Glutamatergic neuron (in vitro differentiated cells): ENCODE measurements at regions not wholly inside any gene's neighbourhood (a gene's known extent, or its start where the extent isn't known, plus 50 kb on each side); places are given as distances from the start of the nearest gene placed in this dataset.
A peak's percentile ranks its signal among the peaks of the same experiment; 100 is the strongest.

Experiments used
- DNase-seq: peaks from one replicate; pipeline ENCODE4 v3.0.0; 2022
- H3K27ac Mint-ChIP-seq: one replicate; pipeline ENCODE4 v1.8.0; 2020; ENCODE audit warnings: mild to moderate bottlenecking, mixed read lengths, inconsistent platforms; ENCODE audit not compliant: unreplicated experiment
- H3K27me3 Mint-ChIP-seq: one replicate; pipeline ENCODE4 v1.8.0; 2020; ENCODE audit warnings: mild to moderate bottlenecking, moderate library complexity, mixed read lengths, inconsistent platforms; ENCODE audit not compliant: unreplicated experiment
- H3K36me3 Mint-ChIP-seq: one replicate; pipeline ENCODE4 v1.8.0; 2020; ENCODE audit warnings: mild to moderate bottlenecking, mixed read lengths, inconsistent platforms; ENCODE audit not compliant: unreplicated experiment
- H3K4me1 Mint-ChIP-seq: one replicate; pipeline ENCODE4 v1.8.0; 2020; ENCODE audit warnings: mild to moderate bottlenecking, low read depth, mixed read lengths, inconsistent platforms; ENCODE audit not compliant: unreplicated experiment
- H3K4me3 Mint-ChIP-seq: one replicate; pipeline ENCODE4 v1.8.0; 2020; ENCODE audit warnings: mild to moderate bottlenecking, mixed read lengths, inconsistent platforms; ENCODE audit not compliant: unreplicated experiment
- H3K9me3 Mint-ChIP-seq: one replicate; pipeline ENCODE4 v1.8.0; 2020; ENCODE audit warnings: mild to moderate bottlenecking, moderate library complexity, mixed read lengths, inconsistent platforms; ENCODE audit not compliant: unreplicated experiment
- CTCF ChIP-seq: fragments of 200-600 bp; sonication (generic); IDR thresholded peaks from one replicate; pipeline ENCODE4 v1.5.0; 2021; ENCODE audit not compliant: partially characterized antibody, unreplicated experiment

GRCh38 chr3:117550766-117551165 is 841.2 kb downstream of the TUSC7 start:
- no peak overlapping the region for H3K4me3 Mint-ChIP-seq
- no peaks in the 10 kb centered on the region for H3K9me3 Mint-ChIP-seq
- DNase-seq: no peak
- no peak for TF ChIP-seq CTCF
- H3K27me3 Mint-ChIP-seq: no peaks in the 10 kb centered on the region
- H3K36me3 Mint-ChIP-seq: no peaks in the 10 kb centered on the region
- H3K27ac Mint-ChIP-seq: no peak overlapping the region
- no peaks in the 10 kb centered on the region for H3K4me1 Mint-ChIP-seq

GRCh38 chr3:117553461-117553860 is 843.9 kb downstream of the TUSC7 start:
- TF ChIP-seq CTCF: no peak

GRCh38 chr3:117556646-117557407 is 847.2 kb downstream of the TUSC7 start:
- Mint-ChIP-seq H3K27ac (peak overlapping the region; percentile 63), H3K27me3 (no peaks in the 10 kb centered on the region), H3K9me3 (peaks cover 2% of the 10 kb centered on the region)

More at GRCh38 chr3:117553461-117553860, 843.9 kb downstream of the TUSC7 start:
- Mint-ChIP-seq H3K27me3 (no peaks in the 10 kb centered on the region), H3K27ac (no peak overlapping the region), H3K4me3 (no peak overlapping the region), H3K36me3 (no peaks in the 10 kb centered on the region), H3K4me1 (peaks cover 7% of the 10 kb centered on the region), H3K9me3 (peaks cover 2% of the 10 kb centered on the region)
- DNase-seq: no peak

GRCh38 chr3:117557464-117558090 is 848.0 kb downstream of the TUSC7 start:
- Mint-ChIP-seq H3K27ac (no peak overlapping the region), H3K27me3 (no peaks in the 10 kb centered on the region), H3K9me3 (peaks cover 2% of the 10 kb centered on the region), H3K36me3 (no peaks in the 10 kb centered on the region), H3K4me1 (peaks cover 7% of the 10 kb centered on the region), H3K4me3 (no peak overlapping the region)
- no peak for TF ChIP-seq CTCF
- no peak for DNase-seq

More at GRCh38 chr3:117556646-117557407, 847.2 kb downstream of the TUSC7 start:
- Mint-ChIP-seq H3K36me3 (no peaks in the 10 kb centered on the region), H3K4me3 (no peak overlapping the region), H3K4me1 (peaks cover 7% of the 10 kb centered on the region)
- TF ChIP-seq CTCF: no peak
- DNase-seq: no peak

- Mint-ChIP-seq H3K9me3 (peaks cover 2% of the 10 kb centered on the region), H3K27ac (no peak overlapping the region), H3K4me3 (no peak overlapping the region), H3K27me3 (no peaks in the 10 kb centered on the region), H3K36me3 (no peaks in the 10 kb centered on the region), H3K4me1 (peaks cover 7% of the 10 kb centered on the region)
- TF ChIP-seq CTCF: no peak
- DNase-seq: no peak
These were observed 849.1 kb downstream of the TUSC7 start for GRCh38 chr3:117558681-117559080.
